Testis (tissue), 2 donors: ENCODE measurements at regions not wholly inside any gene's neighbourhood (a gene's known extent, or its start where the extent isn't known, plus 50 kb on each side); places are given as distances from the start of the nearest gene placed in this dataset.

Experiments
- POLR2A ChIP-seq: fragments of 450-650 bp; IDR thresholded peaks from one replicate; pipeline ENCODE4 v1.6.1; 2017; ENCODE audit warnings: antibody characterized with exemption, mild to moderate bottlenecking, moderate library complexity
- TF ChIP-seq, protein P1 (sequence below), 3 experiments: fragments of 450-650 bp in 2 of 3; fragments of 200-600 bp in 1 of 3; sonication (generic) in 1 of 3; IDR thresholded peaks; one replicate each; pipeline ENCODE4 v1.5.1; 2016 to 2019; ENCODE audit warnings: antibody characterized with exemption in 3 of 3, mild to moderate bottlenecking in 2 of 3, moderate library complexity in 1 of 3

DNA sequence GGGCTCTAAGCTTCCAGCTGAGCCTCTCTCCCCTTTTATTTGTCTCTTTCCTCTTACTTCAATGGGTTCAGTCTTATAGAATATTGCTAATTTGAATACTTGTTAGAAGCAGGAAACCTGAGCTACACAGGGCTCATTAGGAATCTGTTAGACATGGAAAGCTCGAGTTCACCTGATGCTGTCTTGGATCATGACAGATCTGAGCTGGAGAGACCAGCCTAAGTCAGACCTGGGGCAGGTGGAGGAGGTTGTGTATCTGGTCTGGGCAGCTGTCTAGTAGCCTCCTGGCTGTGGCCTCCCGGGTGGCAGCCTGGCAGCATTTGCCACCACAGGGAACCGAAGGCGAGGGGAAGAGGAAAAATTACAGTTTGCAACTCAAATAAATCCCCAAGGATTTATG is 185.9 kb downstream of the ICOS start:
- TF ChIP-seq, protein P1, sequence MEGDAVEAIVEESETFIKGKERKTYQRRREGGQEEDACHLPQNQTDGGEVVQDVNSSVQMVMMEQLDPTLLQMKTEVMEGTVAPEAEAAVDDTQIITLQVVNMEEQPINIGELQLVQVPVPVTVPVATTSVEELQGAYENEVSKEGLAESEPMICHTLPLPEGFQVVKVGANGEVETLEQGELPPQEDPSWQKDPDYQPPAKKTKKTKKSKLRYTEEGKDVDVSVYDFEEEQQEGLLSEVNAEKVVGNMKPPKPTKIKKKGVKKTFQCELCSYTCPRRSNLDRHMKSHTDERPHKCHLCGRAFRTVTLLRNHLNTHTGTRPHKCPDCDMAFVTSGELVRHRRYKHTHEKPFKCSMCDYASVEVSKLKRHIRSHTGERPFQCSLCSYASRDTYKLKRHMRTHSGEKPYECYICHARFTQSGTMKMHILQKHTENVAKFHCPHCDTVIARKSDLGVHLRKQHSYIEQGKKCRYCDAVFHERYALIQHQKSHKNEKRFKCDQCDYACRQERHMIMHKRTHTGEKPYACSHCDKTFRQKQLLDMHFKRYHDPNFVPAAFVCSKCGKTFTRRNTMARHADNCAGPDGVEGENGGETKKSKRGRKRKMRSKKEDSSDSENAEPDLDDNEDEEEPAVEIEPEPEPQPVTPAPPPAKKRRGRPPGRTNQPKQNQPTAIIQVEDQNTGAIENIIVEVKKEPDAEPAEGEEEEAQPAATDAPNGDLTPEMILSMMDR (IDR thresholded peaks at IDR 0.05) = no peak
- no peak for TF ChIP-seq POLR2A
